B cell (primary cell): ENCODE measurements at regions not wholly inside any gene's neighbourhood (a gene's known extent, or its start where the extent isn't known, plus 50 kb on each side); places are given as distances from the start of the nearest gene placed in this dataset.

Experiments
- ATAC-seq: fragments of 200-7000 bp; cut with Tn5 transposase; one replicate; pipeline ENCODE4 v1.10.0; 2021; ENCODE audit warnings: low read depth, mild to moderate bottlenecking, moderate number of reproducible peaks, moderate library complexity
- CTCF ChIA-PET: fragments of 350-600 bp; sonication (Branson Sonifier 250); formaldehyde crosslinking; loops from one replicate; lab custom pipeline; 2021; ENCODE audit warnings: antibody characterized with exemption, inconsistent platforms; lab: Charles Lee
- POLR2A ChIA-PET: fragments of 350-600 bp; sonication (Branson Sonifier 250); formaldehyde crosslinking; loops from one replicate; lab custom pipeline; 2021; ENCODE audit warnings: antibody characterized with exemption; lab: Charles Lee
- DNase-seq: peaks from one replicate; pipeline ENCODE4 v3.0.0; 2013
- H2AFZ ChIP-seq: 2 replicates; pipeline ENCODE4 v1.6.1; 2012; ENCODE audit warnings: mild to moderate bottlenecking, low read depth, low read length; ENCODE audit not compliant: insufficient read depth, poor library complexity, severe bottlenecking
- H3K27ac ChIP-seq, 2 donors: 1 replicate in 1 of 2; 2 replicates in 1 of 2; pipeline ENCODE4 v1.5.1; 2012 to 2013; ENCODE audit warnings: low read length in 2 of 2, mild to moderate bottlenecking in 2 of 2, moderate library complexity in 1 of 2
- H3K27me3 ChIP-seq, 4 experiments: fragments of 200-600 bp in 1 of 4; sonication (generic) in 1 of 4; replicated peaks in 1 of 4; 1 replicate in 2 of 4; 2 replicates in 2 of 4; pipeline versions ENCODE4 v1.6.1 to v1.7.0; 2013 to 2016; ENCODE audit warnings: low read length in 3 of 4, mild to moderate bottlenecking in 2 of 4, mixed read lengths in 1 of 4, moderate library complexity in 1 of 4; ENCODE audit not compliant: insufficient read depth in 4 of 4, control insufficient read depth in 3 of 4; ENCODE audit errors: control extremely low read depth in 1 of 4
- H3K36me3 ChIP-seq, 2 experiments: replicated peaks in 1 of 2; 1 replicate in 1 of 2; 2 replicates in 1 of 2; pipeline versions ENCODE4 v1.6.1 to v1.7.1; 2013; ENCODE audit warnings: low read length in 1 of 2; ENCODE audit not compliant: insufficient read depth in 2 of 2, control insufficient read depth in 1 of 2; ENCODE audit errors: control extremely low read depth in 1 of 2, extremely low read depth in 1 of 2
- H3K4me1 ChIP-seq, 2 donors: fragments of 200-600 bp in 1 of 2; sonication (generic) in 1 of 2; 1 replicate in 1 of 2; 2 replicates in 1 of 2; pipeline versions ENCODE4 v1.5.1 to v1.6.1; 2013 to 2017; ENCODE audit warnings: low read length in 2 of 2; ENCODE audit not compliant: control insufficient read depth in 2 of 2, insufficient read depth in 2 of 2
- H3K4me2 ChIP-seq: replicated peaks from 2 replicates; pipeline ENCODE3; 2012; ENCODE audit warnings: mild to moderate bottlenecking, low read depth, low read length; ENCODE audit not compliant: poor library complexity, severe bottlenecking
- H3K4me3 ChIP-seq, 5 experiments: fragments of 200-600 bp in 1 of 5; sonication (generic) in 1 of 5; 1 replicate in 3 of 5; 2 replicates in 2 of 5; pipeline versions ENCODE4 v1.5.1 to v1.7.0; 2011 to 2016; ENCODE audit warnings: low read length in 4 of 5, mild to moderate bottlenecking in 4 of 5, low read depth in 2 of 5, control low read depth in 1 of 5, moderate library complexity in 1 of 5; ENCODE audit not compliant: insufficient read depth in 1 of 5; ENCODE audit errors: control extremely low read depth in 1 of 5, extremely low read depth in 1 of 5
- H3K79me2 ChIP-seq: fragments of 200-600 bp; sonication (generic); one replicate; pipeline ENCODE4 v1.6.0; 2016; ENCODE audit warnings: low read length; ENCODE audit not compliant: control insufficient read depth, insufficient read depth
- H3K9ac ChIP-seq: fragments of 200-600 bp; sonication (generic); 2 replicates; pipeline ENCODE4 v1.6.1; 2017; ENCODE audit warnings: mild to moderate bottlenecking, low read length, moderate library complexity
- H3K9me3 ChIP-seq, 3 donors: one replicate each; pipeline versions ENCODE4 v1.6.1 to v1.7.1; 2013; ENCODE audit warnings: low read length in 2 of 3; ENCODE audit not compliant: control insufficient read depth in 2 of 3, insufficient read depth in 1 of 3; ENCODE audit errors: control extremely low read depth in 1 of 3
- H4K20me1 ChIP-seq: 2 replicates; pipeline ENCODE4 v1.6.0; 2012; ENCODE audit warnings: mild to moderate bottlenecking, low read length; ENCODE audit not compliant: insufficient read depth, control insufficient read depth, poor library complexity, severe bottlenecking
- H3K27ac Mint-ChIP-seq: one replicate; pipeline ENCODE4 v1.8.0; 2021; ENCODE audit warnings: mixed read lengths
- H3K27me3 Mint-ChIP-seq: one replicate; pipeline ENCODE4 v1.8.0; 2021; ENCODE audit warnings: mixed read lengths
- H3K4me1 Mint-ChIP-seq: one replicate; pipeline ENCODE4 v1.8.0; 2021; ENCODE audit warnings: mixed read lengths
- H3K4me3 Mint-ChIP-seq: one replicate; pipeline ENCODE4 v1.8.0; 2021; ENCODE audit warnings: mixed read lengths
- H3K9me3 Mint-ChIP-seq: one replicate; pipeline ENCODE4 v1.8.0; 2022; ENCODE audit warnings: mixed read lengths; ENCODE audit not compliant: insufficient read depth
- EZH2 ChIP-seq: IDR thresholded peaks from 2 replicates; pipeline ENCODE4 v1.6.1; 2012; ENCODE audit warnings: borderline replicate concordance, low read depth, mild to moderate bottlenecking, moderate library complexity, low read length; ENCODE audit not compliant: insufficient read depth, poor library complexity, severe bottlenecking
- WGBS: methylation state at CpG from one replicate; pipeline ENCODE4 v1.1.5; 2013; ENCODE audit warnings: missing lambda C conversion rate; ENCODE audit not compliant: insufficient coverage; 5-methylcytosine and 5-hydroxymethylcytosine counted together
- intact Hi-C: fragments of 100-400 bp; cut with micrococcal nuclease; formaldehyde crosslinking; loops from one replicate; pipeline ENCODE4 v1.10.0; 2022
- TF ChIP-seq, protein P1 (sequence below): fragments of 200-600 bp; IDR thresholded peaks from one replicate; pipeline ENCODE4 v1.8.0; 2022; ENCODE audit warnings: antibody characterized with exemption, mild to moderate bottlenecking

GRCh38 chr6:104284872-104285271 is 574.8 kb downstream of the HACE1 start:
- H3K9me3 Mint-ChIP-seq, result no peaks in the 10 kb centered on the region
- ATAC-seq, result no peak
- ChIA-PET POLR2A (no interaction called here), CTCF (no interaction called here)
- TF ChIP-seq EZH2, result no peak
- TF ChIP-seq, protein P1, sequence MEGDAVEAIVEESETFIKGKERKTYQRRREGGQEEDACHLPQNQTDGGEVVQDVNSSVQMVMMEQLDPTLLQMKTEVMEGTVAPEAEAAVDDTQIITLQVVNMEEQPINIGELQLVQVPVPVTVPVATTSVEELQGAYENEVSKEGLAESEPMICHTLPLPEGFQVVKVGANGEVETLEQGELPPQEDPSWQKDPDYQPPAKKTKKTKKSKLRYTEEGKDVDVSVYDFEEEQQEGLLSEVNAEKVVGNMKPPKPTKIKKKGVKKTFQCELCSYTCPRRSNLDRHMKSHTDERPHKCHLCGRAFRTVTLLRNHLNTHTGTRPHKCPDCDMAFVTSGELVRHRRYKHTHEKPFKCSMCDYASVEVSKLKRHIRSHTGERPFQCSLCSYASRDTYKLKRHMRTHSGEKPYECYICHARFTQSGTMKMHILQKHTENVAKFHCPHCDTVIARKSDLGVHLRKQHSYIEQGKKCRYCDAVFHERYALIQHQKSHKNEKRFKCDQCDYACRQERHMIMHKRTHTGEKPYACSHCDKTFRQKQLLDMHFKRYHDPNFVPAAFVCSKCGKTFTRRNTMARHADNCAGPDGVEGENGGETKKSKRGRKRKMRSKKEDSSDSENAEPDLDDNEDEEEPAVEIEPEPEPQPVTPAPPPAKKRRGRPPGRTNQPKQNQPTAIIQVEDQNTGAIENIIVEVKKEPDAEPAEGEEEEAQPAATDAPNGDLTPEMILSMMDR, result no peak
- Histone ChIP-seq H3K4me3 (no peak overlapping the region), H3K4me2 (no peak overlapping the region), H2AFZ (no peak overlapping the region), H3K9ac (no peak overlapping the region), H3K4me1 (no peaks in the 10 kb centered on the region), H3K27me3 (no peaks in the 10 kb centered on the region), H3K27ac (no peak overlapping the region), H4K20me1 (no peaks in the 10 kb centered on the region), H3K9me3 (no peaks in the 10 kb centered on the region), H3K36me3 (no peaks in the 10 kb centered on the region), H3K79me2 (no peaks in the 10 kb centered on the region)
- intact Hi-C loops, result no loop called here
- no peaks in the 10 kb centered on the region for H3K4me1 Mint-ChIP-seq
- H3K27ac Mint-ChIP-seq, result no peak overlapping the region
- no peak for DNase-seq
- H3K27me3 Mint-ChIP-seq, result no peaks in the 10 kb centered on the region
- no CpG with 5 or more reads among the region's 4 CpGs for WGBS
- H3K4me3 Mint-ChIP-seq, result no peak overlapping the region

GRCh38 chr6:104282581-104282980 is 577.1 kb downstream of the HACE1 start:
- Histone ChIP-seq H3K27ac (no peak overlapping the region), H3K79me2 (no peaks in the 10 kb centered on the region), H3K27me3 (no peaks in the 10 kb centered on the region), H3K4me2 (no peak overlapping the region), H2AFZ (no peak overlapping the region), H3K9ac (no peak overlapping the region), H4K20me1 (no peaks in the 10 kb centered on the region), H3K4me1 (no peaks in the 10 kb centered on the region), H3K4me3 (no peak overlapping the region), H3K9me3 (no peaks in the 10 kb centered on the region), H3K36me3 (no peaks in the 10 kb centered on the region)
- POLR2A ChIA-PET, result no interaction called here
- Mint-ChIP-seq H3K4me3 (no peak overlapping the region), H3K9me3 (no peaks in the 10 kb centered on the region), H3K4me1 (no peaks in the 10 kb centered on the region), H3K27me3 (no peaks in the 10 kb centered on the region), H3K27ac (no peak overlapping the region)
- intact Hi-C loops, result no loop called here
- WGBS, result no CpG with 5 or more reads among the region's 2 CpGs
- DNase-seq (no peak), ATAC-seq (no peak)
- CTCF ChIA-PET, result no interaction called here
- TF ChIP-seq, protein P1, result no peak
- no peak for TF ChIP-seq EZH2
